SK-N-SH (cell line): ENCODE measurements at regions not wholly inside any gene's neighbourhood (a gene's known extent, or its start where the extent isn't known, plus 50 kb on each side); places are given as distances from the start of the nearest gene placed in this dataset.

ENCODE experiments used
- CTCF ChIA-PET: fragments of 300-600, 350-600 bp; formaldehyde crosslinking; extraction: SDS; loops from one replicate; lab custom pipeline; 2021; lab: Yijun Ruan, JAX
- POLR2A ChIA-PET: fragments of 350-600 bp; sonication (Branson Sonifier 250); formaldehyde crosslinking; extraction: SDS; loops from one replicate; lab custom pipeline; 2020; ENCODE audit warnings: antibody characterized with exemption, inconsistent platforms; lab: Yijun Ruan, JAX
- DNase-seq: peaks from one replicate; pipeline ENCODE4 v3.0.0; 2012
- H2AFZ ChIP-seq: fragments of 200-600 bp; sonication (generic); 2 replicates; pipeline ENCODE4 v1.8.1; 2016; ENCODE audit warnings: antibody characterized with exemption, mild to moderate bottlenecking, low read depth
- H3F3A ChIP-seq: fragments of 200-600 bp; sonication (generic); replicated peaks from 2 replicates; pipeline ENCODE3; 2016; ENCODE audit warnings: antibody characterized with exemption, mild to moderate bottlenecking; ENCODE audit not compliant: insufficient read depth
- H3K27ac ChIP-seq, 2 experiments: fragments of 200-500 bp in 1 of 2; fragments of 200-600 bp in 1 of 2; sonication (Bioruptor generic) in 1 of 2; sonication (generic), shearing (Covaris generic) in 1 of 2; 2 replicates each; pipeline versions ENCODE4 v1.5.1 to v1.6.1; 2014 to 2016; ENCODE audit warnings: low read depth in 2 of 2, inconsistent platforms in 1 of 2, low read length in 1 of 2, mild to moderate bottlenecking in 1 of 2, mixed read lengths in 1 of 2
- H3K27me3 ChIP-seq: fragments of 200-600 bp; sonication (generic), shearing (Covaris generic); 2 replicates; pipeline ENCODE4 v1.6.1; 2016; ENCODE audit warnings: mixed run types; ENCODE audit not compliant: insufficient read depth
- H3K36me3 ChIP-seq, 2 experiments: fragments of 200-500 bp in 1 of 2; fragments of 200-600 bp in 1 of 2; sonication (Bioruptor generic) in 1 of 2; sonication (generic) in 1 of 2; replicated peaks in 1 of 2; 2 replicates each; pipeline versions ENCODE3 to v1.5.1; 2014 to 2016; ENCODE audit warnings: low read length in 1 of 2, mild to moderate bottlenecking in 1 of 2; ENCODE audit not compliant: insufficient read depth in 2 of 2, control insufficient read depth in 1 of 2
- H3K4me1 ChIP-seq, 2 experiments: fragments of 200-500 bp in 1 of 2; fragments of 200-600 bp in 1 of 2; sonication (Bioruptor generic) in 1 of 2; sonication (generic), shearing (Covaris generic) in 1 of 2; 2 replicates each; pipeline versions ENCODE4 v1.5.1 to v1.6.1; 2014 to 2016; ENCODE audit warnings: low read depth in 1 of 2, low read length in 1 of 2, mixed run types in 1 of 2; ENCODE audit not compliant: insufficient read depth in 2 of 2, control insufficient read depth in 1 of 2
- H3K4me2 ChIP-seq: fragments of 200-600 bp; sonication (generic), shearing (Covaris generic); 2 replicates; pipeline ENCODE4 v1.6.1; 2017; ENCODE audit warnings: mixed run types
- H3K4me3 ChIP-seq, 2 experiments: fragments of 200-500 bp in 1 of 2; fragments of 200-600 bp in 1 of 2; sonication (Bioruptor generic) in 1 of 2; sonication (generic), shearing (Covaris generic) in 1 of 2; 2 replicates each; pipeline versions ENCODE4 v1.5.1 to v1.8.1; 2014 to 2016; ENCODE audit warnings: low read depth in 2 of 2, inconsistent platforms in 1 of 2, low read length in 1 of 2, mild to moderate bottlenecking in 1 of 2, mixed read lengths in 1 of 2, moderate library complexity in 1 of 2
- H3K79me2 ChIP-seq: fragments of 200-600 bp; sonication (generic); 2 replicates; pipeline ENCODE4 v1.8.1; 2017; ENCODE audit warnings: mild to moderate bottlenecking; ENCODE audit not compliant: insufficient read depth
- H3K9ac ChIP-seq: fragments of 200-600 bp; sonication (generic); 2 replicates; pipeline ENCODE4 v1.6.1; 2017; ENCODE audit warnings: mixed run types
- H3K9me2 ChIP-seq: fragments of 200-600 bp; sonication (generic); 2 replicates; pipeline ENCODE4 v1.6.1; 2017; ENCODE audit warnings: mixed run types
- H3K9me3 ChIP-seq: fragments of 200-600 bp; sonication (generic); 2 replicates; pipeline ENCODE4 v1.6.1; 2017; ENCODE audit warnings: mixed run types, mild to moderate bottlenecking, moderate library complexity
- H4K20me1 ChIP-seq: fragments of 200-600 bp; sonication (generic); 2 replicates; pipeline ENCODE4 v1.6.1; 2017; ENCODE audit warnings: mild to moderate bottlenecking, mixed run types; ENCODE audit not compliant: insufficient read depth
- FOSL2 ChIP-seq: IDR thresholded peaks from 2 replicates; pipeline ENCODE4 v1.4.0; 2012; ENCODE audit warnings: low read depth, mild to moderate bottlenecking, moderate library complexity, borderline replicate concordance
- JUND ChIP-seq: IDR thresholded peaks from 2 replicates; pipeline ENCODE4 v1.4.0; 2012
- NFIC ChIP-seq: IDR thresholded peaks from 2 replicates; pipeline ENCODE4 v1.4.0; 2012; ENCODE audit warnings: borderline replicate concordance
- RAD21 ChIP-seq: IDR thresholded peaks from 2 replicates; pipeline ENCODE4 v1.6.1; 2012; ENCODE audit warnings: mild to moderate bottlenecking, low read length
- RXRA ChIP-seq: IDR thresholded peaks from 2 replicates; pipeline ENCODE4 v1.4.0; 2012; ENCODE audit warnings: low read depth, mild to moderate bottlenecking, borderline replicate concordance
- SMC3 ChIP-seq: IDR thresholded peaks from 2 replicates; pipeline ENCODE4 v1.6.1; 2012; ENCODE audit warnings: low read depth, low read length, improper control_type of control experiment
- TCF12 ChIP-seq: IDR thresholded peaks from 2 replicates; pipeline ENCODE4 v1.4.0; 2012
- TEAD4 ChIP-seq: IDR thresholded peaks from 2 replicates; pipeline ENCODE4 v1.4.0; 2012; ENCODE audit warnings: mild to moderate bottlenecking, borderline replicate concordance; ENCODE audit not compliant: insufficient read depth
- USF1 ChIP-seq: IDR thresholded peaks from 2 replicates; pipeline ENCODE4 v1.4.0; 2012; ENCODE audit warnings: low read depth, borderline replicate concordance
- YY1 ChIP-seq: IDR thresholded peaks from 2 replicates; pipeline ENCODE4 v1.4.0; 2012; ENCODE audit warnings: low read depth, mild to moderate bottlenecking
- WGBS: methylation state at CpG from one replicate; pipeline ENCODE4 v1.1.6; 2017; ENCODE audit warnings: low lambda C conversion rate; 5-methylcytosine and 5-hydroxymethylcytosine counted together

- TF ChIP-seq FOSL2 (no peak), JUND (no peak), RAD21 (no peak), RXRA (no peak)
- TF ChIP-seq, all 33 proteins: peak for 0
Observed at GRCh38 chr5:143682246-143682905, 129.6 kb upstream of the HMHB1 start (continued).

- ChIA-PET POLR2A (no interaction called here), CTCF (no interaction called here)
- Histone ChIP-seq H3K9me2 (0 out of 2 replicates have a peak, but pooled peaks cover 3% of the 10 kb centered on the region), H3K4me1 (peaks cover 0 to 8% of the 10 kb centered on the region in 2 experiments; a peak in 1 of 4 replicates), H3K27me3 (no peaks in the 10 kb centered on the region), H3K36me3 (no peaks in the 10 kb centered on the region), H3K27ac (no peak overlapping the region), H3K9ac (no peak overlapping the region), H3K79me2 (no peaks in the 10 kb centered on the region), H3F3A (no peaks in the 10 kb centered on the region), H3K9me3 (no peaks in the 10 kb centered on the region), H4K20me1 (no peaks in the 10 kb centered on the region), H3K4me3 (no peak overlapping the region), H2AFZ (no peak overlapping the region), H3K4me2 (no peak overlapping the region)
- DNase-seq, result no peak
- 86% methylated on average over 4 of the region's 4 CpGs for WGBS
- no peak for TF ChIP-seq YY1
- no peak for TF ChIP-seq TEAD4
- TF ChIP-seq SMC3, result no peak
Observed at GRCh38 chr5:143680672-143681259, 131.2 kb upstream of the HMHB1 start.

- peaks cover 0 to 8% of the 10 kb centered on the region in 2 experiments; a peak in 1 of 4 replicates for H3K4me1 ChIP-seq
- H3K9me2 ChIP-seq, result 0 out of 2 replicates have a peak, but pooled peaks cover 3% of the 10 kb centered on the region
- H2AFZ ChIP-seq, result no peak overlapping the region
- DNase-seq, result no peak
- no peaks in the 10 kb centered on the region for H4K20me1 ChIP-seq
- H3K27ac ChIP-seq, result no peak overlapping the region
- H3K9ac ChIP-seq, result no peak overlapping the region
- 50% methylated on average over 1 of the region's 1 CpG for WGBS
- H3K36me3 ChIP-seq, result no peaks in the 10 kb centered on the region
- TF ChIP-seq USF1 (no peak), TCF12 (peak; percentile 23; the same call in 1 of the 2 replicates), JUND (peak; percentile 38; the same call in 1 of the 2 replicates), FOSL2 (peak; percentile 41; the same call in 1 of the 2 replicates), NFIC (peak; percentile 48)
- H3K4me2 ChIP-seq, result no peak overlapping the region
- POLR2A ChIA-PET, result no interaction called here
- CTCF ChIA-PET, result no interaction called here
- no peak overlapping the region for H3K4me3 ChIP-seq
- no peaks in the 10 kb centered on the region for H3K9me3 ChIP-seq
- no peaks in the 10 kb centered on the region for H3K27me3 ChIP-seq
- H3K79me2 ChIP-seq, result no peaks in the 10 kb centered on the region
- no peaks in the 10 kb centered on the region for H3F3A ChIP-seq
Observed at GRCh38 chr5:143679777-143680176, 132.2 kb upstream of the HMHB1 start.
